Retinal pigment epithelial cell (primary cell): ENCODE measurements at regions not wholly inside any gene's neighbourhood (a gene's known extent, or its start where the extent isn't known, plus 50 kb on each side); places are given as distances from the start of the nearest gene placed in this dataset.

Source experiments
- DNase-seq: peaks from one replicate; pipeline ENCODE4 v3.0.0-alpha.2; 2010; ENCODE audit warnings: low read depth
- H3K4me3 ChIP-seq: 2 replicates; pipeline ENCODE4 v1.5.1; 2011; ENCODE audit warnings: mild to moderate bottlenecking, low read length, control low read depth, moderate library complexity
- TF ChIP-seq, protein P1 (sequence below): conservative IDR thresholded peaks from 2 replicates; pipeline ENCODE4 v1.5.1; 2011; ENCODE audit warnings: low read depth, low read length, control low read depth, inconsistent platforms

GRCh38 chr2:120818441-120818920 is 82.8 kb downstream of the GLI2 start:
- DNase-seq = no peak
- H3K4me3 ChIP-seq = no peak overlapping the region
- TF ChIP-seq, protein P1, sequence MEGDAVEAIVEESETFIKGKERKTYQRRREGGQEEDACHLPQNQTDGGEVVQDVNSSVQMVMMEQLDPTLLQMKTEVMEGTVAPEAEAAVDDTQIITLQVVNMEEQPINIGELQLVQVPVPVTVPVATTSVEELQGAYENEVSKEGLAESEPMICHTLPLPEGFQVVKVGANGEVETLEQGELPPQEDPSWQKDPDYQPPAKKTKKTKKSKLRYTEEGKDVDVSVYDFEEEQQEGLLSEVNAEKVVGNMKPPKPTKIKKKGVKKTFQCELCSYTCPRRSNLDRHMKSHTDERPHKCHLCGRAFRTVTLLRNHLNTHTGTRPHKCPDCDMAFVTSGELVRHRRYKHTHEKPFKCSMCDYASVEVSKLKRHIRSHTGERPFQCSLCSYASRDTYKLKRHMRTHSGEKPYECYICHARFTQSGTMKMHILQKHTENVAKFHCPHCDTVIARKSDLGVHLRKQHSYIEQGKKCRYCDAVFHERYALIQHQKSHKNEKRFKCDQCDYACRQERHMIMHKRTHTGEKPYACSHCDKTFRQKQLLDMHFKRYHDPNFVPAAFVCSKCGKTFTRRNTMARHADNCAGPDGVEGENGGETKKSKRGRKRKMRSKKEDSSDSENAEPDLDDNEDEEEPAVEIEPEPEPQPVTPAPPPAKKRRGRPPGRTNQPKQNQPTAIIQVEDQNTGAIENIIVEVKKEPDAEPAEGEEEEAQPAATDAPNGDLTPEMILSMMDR = no peak

GRCh38 chr2:120819720-120820210 is 84.1 kb downstream of the GLI2 start:
- DNase-seq = no peak
- TF ChIP-seq, protein P1 = no peak

GRCh38 chr2:120820263-120820952 is 84.7 kb downstream of the GLI2 start:
- peak overlapping the region; percentile 8 for H3K4me3 ChIP-seq
- DNase-seq = peak; percentile 37

More at GRCh38 chr2:120819720-120820210, 84.1 kb downstream of the GLI2 start:
- no peak overlapping the region for H3K4me3 ChIP-seq

DNA sequence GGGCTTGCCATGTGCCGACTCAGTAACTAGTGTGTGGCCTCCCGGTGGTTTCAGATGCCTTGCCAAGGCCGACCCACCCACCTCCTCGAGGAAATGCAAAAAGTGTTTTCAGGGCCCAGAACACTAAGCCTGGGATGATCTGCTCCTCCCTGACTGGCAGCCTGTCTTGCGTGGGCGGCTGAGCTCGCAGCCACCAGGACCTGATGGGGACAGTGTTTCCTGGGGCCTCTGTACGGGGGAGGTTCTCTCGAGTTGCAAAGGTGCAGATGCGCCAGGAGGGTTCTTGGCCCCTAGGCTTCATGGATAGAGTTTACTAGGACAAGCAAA is 85.2 kb downstream of the GLI2 start:
- TF ChIP-seq, protein P1 = no peak
- no peak overlapping the region for H3K4me3 ChIP-seq
- DNase-seq = no peak

More at GRCh38 chr2:120820263-120820952, 84.7 kb downstream of the GLI2 start:
- TF ChIP-seq, protein P1 = no peak

DNA sequence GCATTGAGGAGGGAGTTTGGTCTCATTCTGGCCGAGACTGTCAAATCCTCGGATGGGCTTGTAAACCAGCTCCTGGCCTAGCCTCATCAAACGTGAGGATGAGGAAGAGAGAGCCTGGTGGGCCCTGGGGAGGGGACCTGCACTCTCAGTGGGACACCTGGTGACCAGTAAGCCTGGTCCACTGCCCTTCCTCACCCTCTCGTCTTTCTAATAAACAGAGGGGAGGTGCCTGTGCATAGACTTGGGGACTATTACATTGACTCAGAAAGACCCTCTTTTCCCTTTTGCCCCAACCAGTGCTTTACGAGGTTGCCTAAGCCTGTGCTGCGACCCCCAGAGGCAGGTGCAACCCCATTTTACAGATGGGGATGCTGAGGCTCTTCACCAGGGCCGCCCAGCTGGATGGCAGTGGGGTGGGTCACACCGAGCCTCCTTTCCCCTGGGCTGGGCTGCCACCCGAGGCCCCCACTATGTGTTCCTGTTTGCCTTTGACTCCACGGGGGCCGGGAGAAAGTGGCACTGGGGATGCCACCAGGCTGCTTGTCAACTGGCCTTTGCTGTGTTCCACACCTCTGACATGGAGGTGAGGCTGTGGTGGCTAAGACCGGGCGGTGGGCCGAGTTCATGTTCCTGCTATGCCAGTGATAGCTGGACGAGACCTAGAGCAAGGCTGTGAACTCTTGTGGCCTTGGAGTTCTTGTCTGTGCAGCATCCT is 85.9 kb downstream of the GLI2 start:
- TF ChIP-seq, protein P1 = no peak
- H3K4me3 ChIP-seq = no peak overlapping the region
- DNase-seq = no peak

GRCh38 chr2:120822933-120823332 is 87.3 kb downstream of the GLI2 start:
- TF ChIP-seq, protein P1 = no peak
- no peak overlapping the region for H3K4me3 ChIP-seq
- DNase-seq = no peak
